Right renal pelvis (tissue), 4 donors: ENCODE measurements at regions not wholly inside any gene's neighbourhood (a gene's known extent, or its start where the extent isn't known, plus 50 kb on each side); places are given as distances from the start of the nearest gene placed in this dataset.

Experiments
- DNase-seq, 4 donors: peaks; one replicate each; pipeline ENCODE4 v3.0.0-alpha.2; 2013; ENCODE audit warnings: low read depth in 4 of 4, low spot score in 3 of 4, missing footprints in 1 of 4

- DNase-seq: no peak
These were observed 1528.9 kb downstream of the PCDH7 start for GRCh38 chr4:32249040-32249439.

- DNase-seq: no peak
These were observed 1531.0 kb downstream of the PCDH7 start for GRCh38 chr4:32251126-32251525.

GRCh38 chr4:32251926-32252325 is 1531.8 kb downstream of the PCDH7 start:
- DNase-seq: no peak

GRCh38 chr4:32254216-32254615 is 1534.0 kb downstream of the PCDH7 start:
- no peak for DNase-seq

DNA sequence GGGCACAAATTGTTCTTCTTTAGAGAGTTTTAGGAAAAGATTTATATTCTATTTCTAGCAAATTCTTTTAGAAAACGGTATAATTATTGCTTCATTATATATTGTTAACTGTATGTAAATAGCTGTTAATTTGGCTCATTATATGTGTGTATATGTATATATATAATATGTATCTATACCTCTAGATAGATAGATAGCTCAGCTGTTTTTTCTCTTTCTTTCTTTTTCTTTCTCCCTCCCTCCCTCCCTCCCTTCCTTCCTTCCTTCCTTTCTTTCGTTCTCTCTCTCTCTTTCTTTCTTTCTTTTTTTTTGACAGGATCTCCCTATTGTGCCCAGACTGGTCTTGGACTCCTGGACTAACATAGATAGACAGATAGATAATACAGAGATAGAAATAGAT is 1538.8 kb downstream of the PCDH7 start:
- DNase-seq: no peak

- DNase-seq: no peak
These were observed 1541.0 kb downstream of the PCDH7 start for GRCh38 chr4:32261196-32261595.

GRCh38 chr4:32268863-32269262 is 1548.7 kb downstream of the PCDH7 start:
- DNase-seq: peak in 1 of 4 donors; percentile 17

DNA sequence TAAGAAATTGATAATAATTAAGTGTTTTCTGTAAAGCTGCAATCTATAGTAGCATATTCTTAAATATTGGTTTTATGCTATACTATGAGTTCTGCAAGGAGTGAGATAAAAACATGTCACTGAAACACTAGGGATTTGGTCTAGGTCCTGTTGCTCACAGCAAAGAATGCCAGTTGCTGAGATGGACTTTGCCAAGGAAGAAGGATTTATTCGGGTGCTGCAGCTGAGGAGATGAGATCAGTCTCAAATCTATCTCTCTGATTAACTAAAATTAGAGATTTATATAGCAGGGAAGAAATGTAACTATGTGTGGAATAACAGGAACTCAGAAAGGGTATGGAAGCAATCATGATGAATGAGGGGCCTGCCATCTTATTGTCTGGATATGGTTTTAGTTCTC is 1569.9 kb downstream of the PCDH7 start:
- DNase-seq: no peak

DNA sequence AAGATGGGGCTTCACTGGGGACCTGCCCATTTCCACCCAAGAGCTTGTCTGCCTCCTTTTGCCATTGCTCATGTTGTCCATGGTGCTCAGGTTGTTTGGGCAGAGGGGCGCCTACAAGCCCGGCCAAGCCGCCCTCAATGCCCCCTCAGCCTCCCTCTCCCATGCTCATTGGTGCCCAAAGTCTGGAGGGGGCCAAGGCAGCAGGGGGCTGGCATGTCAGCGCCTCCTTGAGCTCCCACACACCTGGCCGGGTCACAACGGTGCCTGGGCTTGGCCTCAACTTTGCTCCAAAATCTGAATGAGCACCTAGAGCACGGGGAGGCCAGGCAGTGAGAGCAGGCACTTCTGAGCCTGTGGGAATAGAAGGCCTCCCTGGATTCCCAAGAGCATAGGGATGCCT is 1598.8 kb downstream of the PCDH7 start:
- no peak for DNase-seq

- no peak for DNase-seq
These were observed 1601.3 kb downstream of the PCDH7 start for GRCh38 chr4:32321421-32321820.

DNA sequence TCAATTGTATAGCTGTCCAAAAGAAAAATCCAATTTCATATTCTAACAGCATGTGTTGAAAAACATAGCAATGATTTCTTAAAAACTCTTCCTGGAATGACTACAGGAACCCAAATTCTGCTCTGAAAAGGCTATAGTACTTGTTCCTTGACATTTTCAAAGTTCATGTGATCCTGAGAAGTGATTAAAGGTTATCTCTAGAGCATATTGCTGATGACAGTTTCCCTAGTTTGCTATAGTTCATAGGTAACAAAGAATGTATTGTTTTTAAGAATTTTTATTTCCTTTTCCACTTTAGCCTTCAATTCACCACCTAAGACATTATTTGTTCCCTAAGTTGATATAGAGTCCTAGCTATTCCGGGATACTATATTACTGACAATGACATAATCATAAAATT is 1614.6 kb downstream of the PCDH7 start:
- DNase-seq: no peak

DNA sequence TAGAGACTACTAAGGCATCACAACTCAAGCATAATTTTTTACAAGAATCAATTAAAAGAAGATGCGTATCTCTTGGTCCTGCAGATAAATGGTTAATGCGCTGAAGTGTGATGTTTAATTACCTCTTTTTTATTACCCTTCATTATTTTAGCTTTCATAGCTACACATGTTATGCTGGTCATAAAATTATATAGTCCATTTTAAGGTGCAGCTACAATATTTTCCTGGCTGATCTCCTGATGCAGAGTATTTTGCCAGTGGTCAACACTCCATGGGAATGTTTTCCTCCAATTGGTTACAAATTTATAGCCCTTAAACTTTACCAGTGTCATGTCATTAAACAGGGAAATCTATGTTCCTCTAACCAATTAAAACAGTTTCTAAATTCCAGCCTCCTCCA is 1617.2 kb downstream of the PCDH7 start:
- no peak for DNase-seq

DNA sequence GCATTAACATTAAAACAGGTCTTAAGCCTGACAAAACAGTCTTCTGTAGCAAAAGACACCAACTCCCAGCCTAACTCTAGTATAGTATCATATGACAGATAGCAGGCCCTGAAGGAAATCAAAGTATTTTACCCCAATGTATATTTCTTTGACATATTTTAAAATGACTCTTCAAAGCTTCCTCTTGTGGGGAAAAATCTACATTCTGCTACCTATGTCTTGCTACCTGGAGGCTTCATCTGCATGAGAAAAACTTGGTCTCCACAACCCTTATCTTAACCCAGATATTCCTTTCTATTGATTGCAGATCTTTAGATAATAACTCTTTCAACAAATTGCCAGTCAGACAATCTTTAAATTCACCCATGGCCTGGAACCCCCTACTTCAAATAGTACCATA is 1620.4 kb downstream of the PCDH7 start:
- DNase-seq: no peak

- no peak for DNase-seq
These were observed 1621.2 kb downstream of the PCDH7 start for GRCh38 chr4:32341342-32341741.

GRCh38 chr4:32342054-32342453 is 1621.9 kb downstream of the PCDH7 start:
- no peak for DNase-seq

DNA sequence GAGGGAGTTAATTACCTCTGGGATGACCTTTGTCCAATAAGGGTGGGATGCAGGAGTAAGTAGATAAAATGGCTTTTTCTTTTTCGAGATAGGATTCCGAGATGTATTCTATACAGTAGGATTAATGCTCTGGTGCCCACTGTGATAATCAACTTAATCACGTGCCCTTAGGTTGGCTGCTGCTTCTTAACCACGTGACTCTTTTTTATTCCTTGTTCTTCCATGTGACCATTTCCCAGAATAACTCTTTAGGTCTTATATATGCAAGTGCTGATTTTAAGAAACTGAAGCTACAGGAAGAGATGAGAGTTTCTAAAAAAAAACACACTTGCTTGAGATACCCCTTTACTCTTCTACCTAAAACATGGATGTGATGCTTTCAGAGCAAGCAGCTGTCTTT is 1628.9 kb downstream of the PCDH7 start:
- no peak for DNase-seq

DNA sequence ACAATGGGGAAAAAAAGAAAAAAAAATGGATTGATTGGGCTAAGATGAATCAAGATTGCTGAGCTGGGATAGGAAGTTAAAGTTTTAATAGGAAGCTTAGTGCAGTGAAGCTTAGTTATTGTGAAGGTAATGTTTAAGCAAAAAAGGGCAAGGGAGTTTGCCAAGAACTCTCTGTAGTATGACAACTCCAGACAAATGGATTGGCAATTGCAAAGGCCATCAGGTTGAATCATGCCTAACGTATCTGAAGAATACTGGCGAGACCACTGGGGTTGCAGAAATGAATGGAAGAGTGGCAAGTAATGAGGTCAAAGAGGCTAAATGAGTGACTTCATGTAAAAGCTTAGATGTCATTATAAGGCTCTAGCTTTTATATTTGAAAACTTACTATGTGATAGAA is 1654.0 kb downstream of the PCDH7 start:
- no peak for DNase-seq

- no peak for DNase-seq
These were observed 1673.6 kb downstream of the PCDH7 start for GRCh38 chr4:32393806-32394205.

DNA sequence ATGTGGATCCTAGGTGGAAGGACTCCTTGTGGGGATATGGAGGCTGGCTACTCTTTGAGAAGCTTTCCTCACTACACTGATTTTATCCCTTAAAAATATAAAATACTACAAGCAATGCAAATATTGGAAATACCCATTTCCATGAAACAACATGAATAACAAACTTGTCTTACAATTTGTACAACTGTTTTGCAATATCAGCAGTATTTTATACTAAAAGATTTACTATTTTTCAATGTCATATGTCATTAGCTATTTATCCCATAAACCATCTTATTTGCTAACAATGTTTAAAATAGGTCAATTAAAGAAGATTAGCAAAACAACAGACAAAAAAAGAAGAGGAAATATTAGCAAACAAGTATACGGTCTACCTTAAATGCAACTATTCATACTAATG is 1674.1 kb downstream of the PCDH7 start:
- no peak for DNase-seq

GRCh38 chr4:32396507-32397070 is 1676.4 kb downstream of the PCDH7 start:
- no peak for DNase-seq

DNA sequence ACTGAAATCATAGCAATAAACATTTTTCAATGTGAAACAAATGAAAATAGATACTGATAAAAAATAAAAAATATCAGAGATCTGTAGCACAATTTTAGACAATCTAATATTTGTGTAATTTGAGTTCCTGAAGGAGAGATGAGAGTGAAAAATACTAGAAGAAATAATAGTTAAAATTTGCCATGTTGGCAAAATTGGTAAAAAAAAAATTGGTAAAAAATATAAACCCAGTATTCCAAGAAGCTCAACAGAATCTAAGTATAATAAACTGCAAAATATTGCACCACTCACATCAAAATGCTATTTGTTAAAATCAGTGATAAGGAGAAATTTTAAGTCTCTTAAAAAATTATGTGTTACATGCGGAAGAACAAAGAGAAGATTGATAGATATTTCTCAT is 1680.7 kb downstream of the PCDH7 start:
- DNase-seq: no peak

- DNase-seq: no peak
These were observed 1697.0 kb downstream of the PCDH7 start for GRCh38 chr4:32417113-32417704.

DNA sequence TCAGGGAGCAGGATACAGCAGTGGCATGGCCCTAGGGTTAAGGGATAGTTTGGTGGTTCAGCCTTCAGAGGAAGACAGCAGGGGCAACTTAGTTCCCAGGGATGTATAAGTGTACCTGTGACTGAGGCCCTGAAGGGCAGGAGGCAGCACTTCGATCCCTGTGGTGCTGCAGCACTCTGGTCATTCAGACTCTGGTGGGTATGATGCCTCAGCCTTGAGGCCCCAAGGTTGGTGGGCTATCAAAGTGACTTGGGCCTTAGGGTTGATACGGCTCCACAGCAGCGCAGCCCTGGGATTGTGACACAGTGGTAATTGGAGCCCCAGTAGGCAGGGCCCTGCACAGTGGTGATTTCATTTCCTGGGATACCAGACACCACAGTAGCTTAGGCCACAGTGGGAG is 1703.1 kb downstream of the PCDH7 start:
- no peak for DNase-seq
